GM19025 (cell line): ENCODE measurements at regions not wholly inside any gene's neighbourhood (a gene's known extent, or its start where the extent isn't known, plus 50 kb on each side); places are given as distances from the start of the nearest gene placed in this dataset.

Experiments
- ATAC-seq: cut with Tn5 transposase; IDR thresholded peaks from one replicate; pipeline ENCODE4 v1.9.1; 2021; ENCODE audit warnings: mild to moderate bottlenecking, low read depth, moderate library complexity; ENCODE audit not compliant: unreplicated experiment

- no peak for ATAC-seq
Measured at GRCh38 chr2:58649756-58650155, 408.6 kb upstream of the FANCL start.

DNA sequence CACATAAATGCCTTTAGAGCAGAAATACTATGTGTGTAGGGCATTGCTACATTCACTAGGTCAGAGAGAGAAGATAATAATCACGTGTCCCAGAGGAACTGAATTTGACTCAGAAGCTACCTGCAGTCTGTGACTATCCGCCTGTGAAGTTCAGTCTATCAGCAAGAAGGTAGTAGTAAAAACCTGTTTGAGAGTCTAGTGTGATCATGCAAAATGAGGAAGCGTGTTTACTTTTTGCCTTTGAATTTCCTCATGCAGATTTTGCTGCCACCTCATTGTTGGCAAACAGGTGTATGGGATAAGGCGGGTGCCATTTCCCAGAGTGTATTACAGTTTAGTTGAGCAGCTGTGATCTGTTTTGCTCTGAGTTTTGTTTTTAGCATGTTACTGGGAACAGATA lies 403.9 kb upstream of the FANCL start:
- no peak for ATAC-seq

DNA sequence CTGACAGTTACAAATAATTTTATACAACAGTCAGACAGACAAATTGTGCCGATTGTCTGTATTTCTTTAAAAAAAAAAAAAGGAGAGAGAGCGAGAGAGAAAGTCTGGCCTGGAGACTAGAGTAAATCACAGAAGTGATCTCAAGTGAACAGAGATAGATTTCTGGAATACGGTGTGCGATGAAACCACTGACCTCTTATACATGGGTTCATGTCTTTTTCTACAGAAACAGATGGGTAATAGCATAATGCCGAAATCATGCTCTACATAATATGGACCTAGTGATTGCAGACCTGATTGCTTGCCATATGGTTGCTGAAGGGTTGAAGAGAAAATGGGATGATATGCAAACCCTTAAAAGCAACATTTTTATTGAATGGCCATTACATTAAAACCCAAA lies 403.3 kb upstream of the FANCL start:
- no peak for ATAC-seq

DNA sequence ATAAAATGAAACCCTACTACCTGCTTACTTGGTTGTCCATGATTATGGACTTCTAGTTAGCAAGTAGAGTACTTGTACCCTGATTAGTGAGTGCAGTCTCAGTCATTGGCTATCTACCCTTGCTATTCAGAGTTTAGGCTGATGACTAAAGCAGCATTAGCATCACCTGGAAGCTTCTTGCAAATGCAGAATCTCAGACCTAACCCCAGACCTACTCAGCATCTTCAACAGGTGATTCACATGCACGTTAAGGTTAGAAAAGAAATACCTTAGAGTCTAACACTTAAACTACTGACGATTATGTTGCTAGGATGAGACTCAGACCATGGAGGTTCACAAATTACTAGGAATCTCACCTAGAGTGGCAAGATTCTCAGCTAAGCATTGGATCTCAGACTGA lies 399.9 kb upstream of the FANCL start:
- ATAC-seq, result no peak

- ATAC-seq, result no peak
Measured at GRCh38 chr2:58640042-58640441, 398.9 kb upstream of the FANCL start.

DNA sequence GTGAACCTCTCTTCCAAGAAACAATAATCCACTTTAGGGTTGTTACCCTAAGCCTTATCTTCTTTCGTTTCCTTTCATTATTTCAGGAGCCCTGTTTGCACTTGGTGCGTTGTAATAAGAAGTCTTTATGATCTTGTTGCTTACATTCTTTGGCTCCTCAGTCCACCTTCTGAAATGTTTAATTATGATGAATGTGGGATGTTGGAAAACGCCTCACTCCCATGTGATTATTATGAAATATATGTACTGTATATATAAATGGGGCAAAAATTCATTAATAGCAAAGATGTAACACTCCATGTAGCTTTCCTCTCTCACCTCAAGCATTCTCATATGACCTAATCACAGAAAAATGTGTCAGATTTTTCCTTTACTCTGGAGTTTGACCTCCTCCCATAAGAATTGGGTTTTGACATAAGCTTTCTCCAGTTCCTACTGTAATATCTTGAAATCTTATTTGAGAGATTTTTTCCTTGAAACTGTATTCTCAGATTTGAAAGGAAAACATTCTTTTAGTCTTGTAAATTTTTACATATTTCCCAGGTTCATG lies 397.2 kb upstream of the FANCL start:
- ATAC-seq, result no peak

- ATAC-seq, result no peak
Measured at GRCh38 chr2:58636872-58637271, 395.7 kb upstream of the FANCL start.

DNA sequence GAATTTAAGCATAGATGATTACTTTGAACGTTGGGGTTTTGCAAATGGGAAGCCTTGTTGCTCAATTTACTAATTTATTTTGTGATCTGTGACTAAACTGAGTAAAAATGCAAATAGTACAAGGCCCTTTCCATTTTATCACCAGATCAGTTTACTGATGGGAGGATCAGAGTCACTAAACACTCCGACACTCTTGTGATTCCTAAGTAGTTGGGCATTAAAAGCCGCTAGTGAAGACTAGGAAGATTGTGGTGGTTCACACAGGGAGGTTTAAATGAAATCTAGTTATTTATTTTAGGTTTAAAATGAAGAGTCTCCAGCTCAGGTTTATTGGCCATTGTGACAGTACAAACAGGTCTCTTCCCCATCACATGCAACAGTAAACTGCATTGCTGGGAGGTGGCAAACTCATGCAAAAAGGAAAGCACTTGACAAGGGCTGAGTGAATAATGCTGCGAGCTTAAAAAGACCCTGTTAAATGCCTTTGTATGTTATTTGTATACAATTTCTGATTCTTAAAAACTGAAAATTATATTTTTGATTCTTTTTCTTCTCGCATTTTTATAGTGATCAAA lies 394.8 kb upstream of the FANCL start:
- ATAC-seq, result no peak

- ATAC-seq, result no peak
Measured at GRCh38 chr2:58634653-58635370, 393.7 kb upstream of the FANCL start.

DNA sequence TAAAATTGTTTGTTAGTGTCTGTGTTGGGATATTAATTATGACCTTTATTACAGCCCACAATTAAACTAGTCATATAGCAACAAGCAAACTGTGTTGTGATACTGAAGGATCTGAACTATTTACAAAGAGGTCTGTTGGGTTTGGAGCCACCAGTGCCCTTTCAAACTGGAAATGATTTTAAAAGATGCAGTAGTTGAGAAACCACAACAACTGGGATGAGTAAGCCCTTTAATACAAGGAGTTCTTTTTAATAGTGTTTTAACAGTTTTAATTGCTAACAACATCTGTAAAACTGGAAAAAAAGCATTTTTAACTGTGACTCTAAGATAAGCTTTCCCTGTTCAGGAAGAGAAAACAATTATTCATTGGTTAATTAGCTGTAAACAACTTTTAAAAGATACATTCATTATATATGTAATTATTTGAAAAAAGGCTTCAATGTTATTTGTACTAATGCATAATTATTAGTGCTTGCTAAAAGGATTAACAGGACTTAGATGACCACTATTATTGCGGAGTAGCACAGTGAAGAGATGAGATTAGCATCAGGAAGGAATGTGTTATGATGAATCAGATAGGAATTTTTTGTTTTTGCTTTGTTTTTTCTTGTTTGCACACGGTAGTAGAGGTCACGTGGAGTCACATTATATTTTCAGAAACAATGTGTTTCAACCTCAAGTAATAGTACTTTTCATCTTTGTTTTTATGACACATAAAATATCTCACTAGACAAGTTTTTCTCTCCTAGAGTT lies 392.7 kb upstream of the FANCL start:
- ATAC-seq, result no peak

DNA sequence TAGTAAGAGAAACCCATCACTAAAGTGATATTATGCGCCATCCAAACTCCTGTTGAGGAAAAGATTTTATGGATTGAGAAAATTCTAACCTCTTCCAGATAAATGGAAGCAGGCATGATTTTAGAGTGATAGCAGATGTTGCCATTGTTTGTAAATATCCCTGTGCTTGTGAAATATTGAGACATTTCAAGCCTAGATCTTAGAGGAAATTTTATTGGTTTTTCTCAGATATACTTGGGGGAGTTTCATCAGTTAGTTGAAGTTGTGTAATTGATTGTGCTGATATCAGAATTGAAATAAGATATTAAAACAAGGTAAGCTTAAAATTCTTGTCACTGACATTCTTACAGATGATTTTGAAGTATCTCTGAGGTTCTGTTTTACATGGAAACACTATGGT lies 390.9 kb upstream of the FANCL start:
- ATAC-seq, result no peak

DNA sequence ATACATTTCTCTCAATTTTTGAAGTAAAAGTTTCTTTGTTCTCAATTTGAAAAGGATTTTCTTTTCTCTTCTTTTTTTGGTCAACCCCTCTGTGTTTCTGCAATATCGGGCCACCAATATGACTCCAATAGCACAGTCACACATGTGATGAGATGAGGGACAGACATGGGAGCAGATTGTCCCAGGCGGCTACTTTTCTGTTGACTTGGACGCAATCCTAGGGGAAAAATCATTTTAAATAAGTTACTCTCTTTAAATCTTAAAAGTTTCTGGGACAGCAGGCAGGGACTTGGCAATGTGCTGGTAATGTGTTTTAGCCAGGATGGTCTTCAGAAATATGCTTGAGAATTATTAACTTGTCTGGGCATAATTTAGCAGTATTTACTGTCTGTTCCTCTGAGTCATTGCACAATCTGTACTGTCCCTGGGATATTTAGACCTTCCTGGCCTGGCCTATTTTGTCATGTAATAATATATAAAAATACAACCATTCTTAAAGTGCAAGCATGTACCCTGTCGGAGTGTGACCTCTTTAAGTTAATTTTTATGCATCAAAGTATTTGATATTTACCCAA lies 388.5 kb upstream of the FANCL start:
- ATAC-seq, result no peak

DNA sequence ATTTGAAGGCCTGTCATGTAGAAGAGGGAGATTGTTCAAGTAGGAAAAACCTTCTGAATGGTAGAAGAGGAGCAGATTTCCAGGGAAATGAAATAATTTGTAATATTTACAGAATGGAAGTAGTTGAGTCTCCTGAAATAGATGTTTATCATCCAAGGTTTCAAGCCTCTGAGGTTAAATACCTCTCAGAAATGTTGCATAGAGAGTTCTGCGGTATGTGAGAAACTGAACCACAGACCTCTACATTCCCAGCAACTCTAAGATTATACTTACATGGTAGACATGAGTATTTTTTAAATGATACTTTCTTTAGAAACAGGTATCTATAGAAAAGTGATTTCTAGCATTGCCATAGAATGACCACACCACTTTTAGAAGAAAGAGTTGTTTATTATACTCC lies 379.8 kb upstream of the FANCL start:
- ATAC-seq, result no peak

DNA sequence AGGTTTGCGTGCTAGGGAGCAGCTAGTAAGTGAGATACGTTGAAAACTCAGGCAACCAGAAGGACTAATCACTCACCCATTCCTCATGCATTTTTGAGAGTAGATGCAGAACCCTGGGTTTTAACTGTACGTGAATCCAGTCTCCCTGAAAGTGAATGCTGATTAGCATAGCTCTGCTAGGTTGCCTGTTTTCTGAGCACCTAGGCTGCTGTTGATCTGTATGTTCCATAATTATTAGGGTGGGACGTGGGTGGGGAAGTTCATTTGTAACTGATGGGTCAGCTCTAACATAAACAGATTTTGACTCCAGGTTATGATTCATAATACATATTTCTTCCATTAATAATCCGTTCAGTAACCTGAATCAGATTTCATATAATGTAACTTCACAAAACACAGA lies 379.0 kb upstream of the FANCL start:
- ATAC-seq, result no peak

DNA sequence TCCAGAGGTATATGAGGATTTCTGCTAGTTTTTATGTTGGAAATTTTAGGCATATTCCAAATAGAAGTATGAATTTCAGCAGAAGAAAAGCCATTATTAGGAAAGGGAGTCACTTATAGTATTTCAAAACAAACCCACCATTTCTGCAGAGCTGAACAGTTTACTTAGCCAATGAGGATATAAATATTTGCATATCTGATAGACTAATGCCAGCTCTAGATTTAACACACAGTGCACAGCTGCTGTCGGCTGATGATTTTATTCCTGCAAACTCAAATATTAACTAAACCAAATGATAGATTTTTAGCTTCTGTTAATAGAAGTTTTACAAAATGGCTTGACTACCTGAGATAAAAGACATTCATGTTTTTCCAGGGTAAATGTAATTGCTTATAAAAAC lies 375.8 kb upstream of the FANCL start:
- no peak for ATAC-seq

DNA sequence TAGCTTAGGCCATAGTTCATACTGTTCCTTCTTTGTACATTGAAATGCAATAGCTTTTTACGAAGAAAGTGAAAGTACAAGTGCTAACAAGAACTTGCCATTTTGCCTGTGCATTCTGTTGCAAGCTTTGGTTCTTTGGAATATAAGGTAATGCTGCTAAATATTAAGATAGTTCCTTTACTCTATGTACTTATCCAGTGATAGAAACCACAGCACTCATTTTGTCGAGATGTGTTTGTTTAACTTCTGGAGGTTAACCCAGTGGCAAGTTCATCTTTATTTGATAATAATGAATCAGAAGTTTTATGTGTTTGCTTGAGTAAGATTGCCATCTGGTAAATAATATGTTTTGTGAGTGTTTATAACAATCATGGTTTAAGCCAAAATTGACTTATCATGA lies 373.1 kb upstream of the FANCL start:
- ATAC-seq, result no peak

DNA sequence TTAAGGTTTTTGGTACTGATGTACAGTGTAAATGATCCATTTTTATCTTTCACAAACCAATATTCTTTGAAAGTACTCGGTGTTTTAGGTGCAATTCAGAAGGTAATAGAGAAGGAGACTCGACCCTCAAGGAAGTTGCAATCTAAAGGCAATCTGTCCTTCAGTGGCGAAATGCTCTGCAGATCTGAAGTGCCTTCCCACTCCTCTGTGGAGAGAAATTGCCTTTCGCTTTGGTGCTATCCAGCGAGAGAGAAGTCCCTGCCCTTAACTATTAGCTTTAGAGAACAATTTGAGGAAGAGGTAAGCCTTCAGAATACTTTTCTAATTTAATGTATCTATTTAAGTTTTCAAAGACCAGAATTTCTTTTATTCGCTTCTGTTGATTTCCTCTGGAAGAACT lies 371.8 kb upstream of the FANCL start:
- no peak for ATAC-seq

DNA sequence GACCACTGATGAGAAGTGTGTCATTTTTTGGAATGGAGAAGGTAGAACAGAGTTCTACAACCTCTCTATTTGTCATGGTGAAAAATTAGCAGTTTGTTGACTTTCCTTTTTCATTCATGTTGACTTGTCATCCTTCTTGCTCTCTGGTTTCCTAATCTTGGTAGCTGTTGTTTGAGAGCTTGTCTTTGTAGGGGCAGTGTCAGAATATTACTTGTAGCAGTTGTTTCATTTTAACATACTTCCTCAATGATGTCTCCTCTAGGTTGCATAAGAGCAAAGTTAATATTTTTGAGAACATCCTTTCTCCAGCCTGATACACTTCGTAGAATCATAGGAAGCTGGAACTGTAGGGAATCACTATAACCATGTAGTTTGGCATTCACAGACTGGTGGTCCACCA lies 368.2 kb upstream of the FANCL start:
- no peak for ATAC-seq

DNA sequence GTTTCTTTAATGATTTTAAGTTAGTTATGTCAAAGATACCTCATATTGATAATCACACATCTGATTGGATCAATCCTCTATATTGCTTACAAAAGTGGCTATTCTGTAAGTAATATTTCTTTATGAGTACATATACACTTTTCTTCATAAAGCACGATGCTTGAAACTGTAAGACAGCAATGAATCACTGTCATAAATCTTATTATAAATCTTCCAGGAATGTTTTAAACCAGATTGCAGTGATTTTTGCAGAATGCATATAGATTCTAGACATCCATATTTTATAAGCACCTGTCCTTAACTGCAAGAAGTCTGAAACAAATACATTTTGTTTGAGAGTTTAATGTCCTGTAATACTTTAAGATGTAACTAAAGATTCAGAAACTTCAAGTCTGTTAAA lies 367.0 kb upstream of the FANCL start:
- no peak for ATAC-seq

DNA sequence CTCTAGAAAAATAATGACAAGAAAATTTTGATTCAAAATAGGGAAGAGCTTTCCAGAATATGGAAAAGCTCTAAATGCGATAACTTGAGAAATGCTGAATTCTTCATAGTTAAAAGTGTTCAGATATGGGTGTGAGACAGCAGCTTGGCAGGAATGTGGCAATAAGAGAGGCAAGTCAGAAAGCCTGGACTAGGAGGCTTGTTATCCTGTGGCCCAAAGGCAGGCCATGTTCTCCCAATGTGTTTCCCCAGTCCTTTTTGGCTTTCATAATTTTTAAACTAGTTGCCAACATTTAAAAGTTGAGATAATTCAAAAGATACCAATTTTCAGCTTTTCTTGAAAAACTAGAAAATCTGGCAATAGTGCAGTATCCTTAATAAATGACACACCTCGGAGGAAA lies 366.3 kb upstream of the FANCL start:
- no peak for ATAC-seq

DNA sequence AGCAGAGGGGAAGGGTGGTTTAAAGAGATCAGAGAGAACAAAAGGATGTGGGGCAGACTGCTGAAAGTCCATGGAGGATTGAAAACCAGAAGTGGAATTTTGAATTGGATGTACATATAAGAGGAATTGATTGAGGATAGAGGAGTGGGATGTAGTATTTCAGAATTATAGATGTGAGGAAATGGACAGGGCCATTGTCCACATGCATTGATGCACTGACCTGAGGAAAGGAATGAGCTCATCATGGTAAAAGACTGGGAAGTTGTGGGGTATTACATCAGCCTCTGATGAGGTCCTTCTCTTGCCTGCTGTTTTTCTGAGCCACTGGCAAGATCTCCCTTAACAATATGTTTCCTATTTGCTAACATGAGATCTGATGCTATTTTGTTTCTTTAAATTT lies 365.7 kb upstream of the FANCL start:
- no peak for ATAC-seq
